ENCODE measurements at regions not wholly inside any gene's neighbourhood (a gene's known extent, or its start where the extent isn't known, plus 50 kb on each side); places are given as distances from the start of the nearest gene placed in this dataset.

- DNase-seq = no peak
These were observed 53.6 kb upstream of the ANO3 start for GRCh38 chr11:26278354-26278753.
